ENCODE measurements at regions not wholly inside any gene's neighbourhood (a gene's known extent, or its start where the extent isn't known, plus 50 kb on each side); places are given as distances from the start of the nearest gene placed in this dataset.

- no peak for TF ChIP-seq CTCF (IDR thresholded peaks at IDR 0.05)
- TF ChIP-seq POLR2A (IDR thresholded peaks at IDR 0.05) = no peak
Observed at GRCh38 chr18:22101731-22102130, 67.7 kb upstream of the GATA6 start.
